GM21423 (cell line): ENCODE measurements at regions not wholly inside any gene's neighbourhood (a gene's known extent, or its start where the extent isn't known, plus 50 kb on each side); places are given as distances from the start of the nearest gene placed in this dataset.
"Not testable (repeated sequence)": the region's sequence is repeated elsewhere in the genome, so short reads cannot be mapped to it uniquely, and the experiment has no call there.

Source experiments
- ATAC-seq: cut with Tn5 transposase; IDR thresholded peaks from one replicate; pipeline ENCODE4 v1.9.1; 2021; ENCODE audit warnings: mild to moderate bottlenecking, moderate library complexity; ENCODE audit not compliant: unreplicated experiment

DNA sequence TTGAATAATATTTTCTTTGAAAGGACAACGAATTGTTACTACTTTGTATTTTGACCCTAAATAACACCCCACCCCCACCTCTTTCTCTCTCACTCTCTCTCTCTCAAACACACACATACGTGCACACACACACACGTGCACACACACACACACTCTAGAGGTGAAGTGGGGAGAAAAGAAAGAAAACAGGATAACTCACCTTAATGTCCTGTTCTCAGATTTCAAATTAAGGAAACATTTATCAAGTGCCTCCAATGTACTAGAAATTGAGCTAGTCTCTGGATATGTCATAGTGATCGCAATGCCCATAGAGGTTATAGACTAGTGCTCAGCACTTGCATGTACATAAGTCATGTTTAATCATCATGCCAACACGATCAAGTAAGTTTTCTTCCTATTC, 1483.6 kb upstream of the SEL1L start:
- ATAC-seq = no peak

DNA sequence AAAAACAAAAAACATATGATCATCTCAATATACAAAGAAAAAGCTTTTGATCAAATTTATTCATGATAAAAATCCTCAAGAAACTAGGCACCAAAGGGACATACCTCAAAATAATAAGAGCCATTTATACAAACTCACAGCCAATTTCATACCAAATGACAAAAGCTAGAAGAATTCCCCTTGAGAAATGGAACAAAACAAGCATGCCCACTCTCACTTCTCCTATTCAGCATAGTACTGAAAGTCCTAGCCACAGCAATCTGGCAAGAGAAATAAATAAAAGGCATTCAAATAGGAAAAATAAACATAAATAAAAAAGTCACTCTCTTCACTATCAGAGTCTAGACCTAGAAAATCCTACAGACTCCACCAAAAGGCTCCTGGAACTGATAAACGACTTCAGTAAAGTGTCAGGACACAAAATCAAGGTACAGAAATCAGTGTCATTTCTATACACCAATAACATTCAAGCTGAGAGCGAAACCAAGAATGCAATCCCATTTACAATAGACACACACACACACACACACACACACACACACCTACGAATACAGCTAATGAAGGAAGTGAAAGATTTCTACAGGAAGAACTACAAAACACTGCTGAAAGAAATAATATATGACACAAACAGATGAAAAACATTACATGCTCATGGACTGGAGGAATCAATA, 1486.2 kb upstream of the SEL1L start:
- no peak for ATAC-seq

DNA sequence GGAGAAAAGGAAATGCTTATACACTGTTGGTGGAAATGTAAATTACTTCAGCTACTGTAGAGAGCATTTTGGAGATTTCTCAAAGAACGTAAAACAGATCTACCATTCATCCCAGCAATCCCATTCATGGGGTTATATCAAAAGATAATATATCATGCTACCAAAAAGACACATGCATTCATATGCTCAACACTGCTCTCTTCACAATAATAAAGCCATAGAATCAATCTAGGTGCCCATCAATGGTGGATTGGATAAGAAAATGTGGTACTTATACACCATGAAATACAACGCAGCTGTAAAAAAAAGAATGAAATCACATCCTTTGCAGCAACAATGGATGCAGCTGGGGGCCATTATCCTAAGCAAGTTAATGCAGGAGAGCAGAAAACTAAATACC, 1487.7 kb upstream of the SEL1L start:
- ATAC-seq = no peak

DNA sequence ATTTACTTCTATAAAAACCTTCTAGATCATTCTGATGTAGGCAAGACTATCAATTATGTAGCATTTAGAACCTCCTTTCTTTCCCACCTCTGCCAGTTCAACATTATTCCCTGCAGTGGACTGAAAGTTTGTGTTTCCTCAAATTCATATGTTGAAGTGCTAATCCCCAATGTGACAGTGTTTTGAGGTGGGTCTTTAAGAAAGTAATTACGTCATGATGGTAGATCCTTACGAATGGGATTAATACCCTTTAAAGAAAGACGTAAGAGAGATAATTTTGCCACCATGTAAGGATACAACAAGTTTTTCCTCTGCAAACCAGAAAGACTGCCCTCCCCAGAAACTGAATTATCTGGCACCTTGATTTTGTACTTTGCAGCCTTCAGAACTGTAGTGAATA, 1489.7 kb upstream of the SEL1L start:
- ATAC-seq = no peak

DNA sequence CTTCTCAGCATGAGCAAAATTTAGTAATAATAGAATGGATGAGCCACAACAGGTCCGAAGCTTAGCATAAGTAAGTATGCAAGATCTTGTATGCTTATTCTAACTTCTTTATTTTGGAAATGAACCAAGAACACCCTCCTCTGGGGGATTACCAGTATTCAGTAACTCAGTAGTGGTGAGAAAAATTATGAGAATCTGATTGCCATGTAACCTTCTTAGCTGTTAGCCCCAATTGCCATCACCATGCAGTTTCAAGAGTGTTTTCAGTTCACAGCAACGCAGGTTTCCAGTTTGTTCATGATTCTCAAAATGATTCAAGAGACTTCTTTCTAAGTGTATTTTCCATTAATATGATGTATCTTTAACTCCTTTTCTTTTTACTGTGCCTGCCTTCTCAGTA, 1507.6 kb upstream of the SEL1L start:
- ATAC-seq = no peak

DNA sequence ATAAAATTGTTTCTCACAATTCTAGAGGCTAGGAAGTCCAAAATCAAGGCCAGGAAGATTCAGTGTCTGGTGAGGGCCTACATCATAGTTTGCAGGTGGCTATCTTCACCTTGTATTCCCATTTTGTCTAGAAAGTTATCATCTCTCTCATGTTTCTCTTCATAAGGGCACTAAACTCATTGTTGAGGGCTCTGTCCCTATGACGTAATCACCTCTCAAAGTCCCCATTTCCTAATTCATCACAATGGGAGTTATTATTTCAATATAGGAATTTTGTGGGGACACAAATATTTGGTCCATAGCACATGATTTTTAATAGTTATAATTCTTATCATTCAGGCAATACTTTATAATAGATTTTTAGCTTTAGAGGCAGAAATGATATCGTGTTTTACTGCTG, 1509.2 kb upstream of the SEL1L start:
- no peak for ATAC-seq

DNA sequence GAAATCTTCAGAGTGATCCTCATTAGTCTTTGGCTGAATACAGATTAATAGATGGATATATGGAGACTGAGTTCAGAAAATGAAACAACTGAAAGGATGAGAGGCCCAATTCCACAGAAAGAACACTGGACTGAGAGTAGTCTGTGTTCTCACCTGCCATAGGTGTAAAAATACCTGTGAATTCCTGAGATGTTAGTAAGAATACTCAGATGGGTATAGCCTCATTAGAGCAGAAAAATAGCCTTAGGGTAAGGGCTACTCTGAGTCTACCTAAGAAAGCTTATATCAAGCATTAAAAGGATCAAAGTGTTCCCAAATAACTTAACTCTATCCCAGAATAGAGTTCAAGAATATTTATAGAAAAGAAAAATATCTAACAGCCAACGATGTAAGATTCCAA, 1510.3 kb upstream of the SEL1L start:
- no peak for ATAC-seq

DNA sequence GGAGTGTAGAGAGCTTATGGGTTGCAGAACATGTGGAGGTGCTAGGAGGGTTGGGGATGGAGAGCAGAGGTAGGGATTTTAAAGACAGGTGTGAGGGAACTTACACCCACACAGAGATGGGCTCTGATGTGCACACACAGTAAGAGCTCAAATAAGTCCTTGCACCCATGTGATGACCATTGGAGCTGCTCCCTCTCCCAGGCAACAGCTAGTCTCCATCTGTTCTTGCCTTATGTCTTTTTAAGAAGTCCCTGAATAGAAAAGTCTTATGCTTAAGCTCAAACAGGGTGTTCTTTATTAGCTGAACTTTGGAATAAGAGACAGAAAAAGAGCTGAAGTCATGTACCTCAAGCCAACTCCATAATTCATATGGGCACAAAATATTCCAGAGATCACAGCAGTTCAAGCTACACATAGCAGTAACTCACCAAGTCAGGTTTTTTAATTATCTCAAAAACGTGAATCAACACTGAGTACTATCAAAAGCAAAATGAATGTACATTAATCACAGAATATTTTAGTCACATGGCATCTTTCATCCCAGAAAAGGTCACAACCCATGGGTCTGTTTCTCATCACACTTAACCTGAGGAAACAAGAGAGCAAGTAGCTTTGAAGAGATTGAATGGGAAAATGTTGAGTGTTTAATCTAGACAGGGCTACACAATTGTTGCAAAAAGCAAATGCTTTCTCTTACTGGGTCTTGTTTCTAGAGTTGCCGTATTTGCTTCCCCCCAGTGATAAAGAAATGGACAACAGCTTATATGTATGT, 1513.6 kb upstream of the SEL1L start:
- no peak for ATAC-seq

DNA sequence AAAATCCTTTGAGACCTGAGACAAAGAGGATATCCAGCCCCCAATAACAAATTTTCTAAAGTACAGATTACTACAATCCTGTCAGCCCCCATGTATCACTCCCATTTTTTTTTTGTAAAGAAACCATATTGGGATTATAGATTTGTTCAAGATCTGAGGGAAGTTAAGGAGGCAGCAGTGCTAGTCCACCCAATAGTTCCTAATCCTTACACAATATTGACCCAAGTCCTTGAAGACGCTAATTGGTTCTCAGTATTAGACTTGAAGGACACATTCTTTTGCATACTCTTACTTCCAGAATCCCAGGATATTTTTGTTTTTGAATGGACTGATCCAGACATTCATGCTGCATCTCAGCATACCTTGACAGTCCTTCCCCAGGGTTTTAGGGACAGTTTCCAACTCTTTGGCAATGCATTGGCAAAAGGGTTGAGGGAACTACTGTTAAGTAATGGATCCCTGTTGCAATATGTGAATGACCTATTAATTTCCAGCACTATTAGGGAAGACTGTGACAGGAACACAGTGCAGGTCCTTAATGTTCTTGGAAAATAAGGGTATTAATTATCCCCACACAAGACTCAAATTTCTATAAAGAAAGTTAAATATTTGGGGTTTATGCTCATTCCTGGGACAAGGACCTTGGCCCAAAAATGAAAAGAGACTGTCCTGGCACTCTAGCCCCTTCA, 1519.5 kb upstream of the SEL1L start:
- ATAC-seq = no peak

DNA sequence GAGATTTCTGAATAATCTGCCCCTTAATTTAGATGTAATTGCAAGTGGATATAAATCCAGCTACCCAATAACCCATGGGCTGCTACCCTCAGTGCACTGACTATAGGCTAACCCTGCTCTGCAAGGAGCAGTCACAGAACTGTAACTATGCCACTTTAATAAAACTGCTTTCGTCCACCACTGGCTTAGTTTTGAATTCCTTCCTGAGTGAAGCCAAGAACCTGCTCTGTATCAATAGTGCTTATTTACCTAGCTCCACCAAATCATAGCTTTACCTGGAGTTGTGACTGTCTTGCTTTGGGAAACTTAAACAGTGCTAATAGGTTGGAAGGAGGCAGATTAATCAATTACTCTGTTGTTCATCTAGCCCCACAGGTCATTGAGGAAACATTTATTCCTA, 1524.4 kb upstream of the SEL1L start:
- ATAC-seq = no peak

DNA sequence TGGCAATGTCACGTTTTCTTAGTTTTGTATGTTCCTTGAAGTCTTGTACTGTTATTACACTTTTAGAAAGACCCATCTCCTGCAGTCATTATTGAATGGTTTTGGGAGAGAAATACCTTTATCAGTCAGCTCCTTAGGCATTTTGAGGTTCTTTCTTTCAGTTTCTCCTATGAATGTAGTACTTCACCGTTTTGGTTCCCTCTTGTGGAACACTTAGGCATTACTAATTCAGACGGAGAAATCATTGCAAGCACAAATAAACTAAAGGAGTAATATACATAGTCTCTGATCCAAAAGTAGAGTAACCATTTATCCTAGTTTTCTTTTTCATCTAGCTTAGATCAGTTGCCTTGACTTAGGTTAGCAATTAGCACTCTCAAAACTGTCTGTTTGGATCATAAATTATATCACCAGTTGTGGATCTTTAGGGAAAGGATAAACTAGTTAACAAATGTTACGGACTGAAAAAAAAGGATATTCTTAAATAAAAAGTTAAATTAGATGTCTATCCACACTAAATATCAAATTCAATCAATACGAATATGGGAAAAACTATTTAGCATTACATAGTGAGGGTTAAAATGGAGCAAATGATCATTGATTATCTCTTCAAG, 1538.3 kb upstream of the SEL1L start:
- peak; percentile 77 for ATAC-seq

DNA sequence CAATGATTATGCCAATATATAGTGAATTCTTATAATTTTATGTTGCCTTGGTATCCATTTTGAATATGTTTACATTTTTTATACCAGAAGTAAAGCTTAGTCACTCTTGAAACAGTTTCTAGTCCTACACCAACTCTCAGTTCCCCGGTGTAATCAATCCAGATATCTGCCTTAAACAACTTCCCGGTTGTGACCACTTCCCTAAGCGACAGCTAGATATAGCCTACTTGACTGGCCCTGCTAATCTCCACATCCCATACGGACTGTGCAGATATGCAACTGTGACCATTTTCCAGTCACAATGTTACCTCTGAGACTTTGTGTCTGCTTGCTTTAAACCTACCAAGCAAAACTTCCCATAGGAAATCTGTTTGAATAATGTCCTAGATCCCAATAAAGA, 1551.5 kb upstream of the SEL1L start:
- ATAC-seq = no peak

DNA sequence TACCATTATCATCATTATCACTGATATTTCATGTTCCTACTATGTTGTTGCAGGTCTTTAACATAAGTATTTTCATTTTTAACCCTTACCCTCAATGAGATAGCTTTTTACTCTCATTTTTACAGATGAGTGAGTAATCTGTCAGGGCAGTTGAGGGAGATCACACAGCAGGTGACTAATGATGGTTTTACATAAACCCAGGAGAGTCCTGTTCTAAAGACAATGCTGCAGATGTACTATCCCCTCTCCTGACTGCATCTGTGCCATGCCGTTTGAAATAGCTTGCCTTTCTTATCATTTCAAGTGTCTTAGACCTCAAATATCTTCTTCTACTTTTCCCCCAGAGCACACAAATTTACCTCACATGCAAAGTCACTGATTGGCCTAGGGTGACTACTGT, 1552.1 kb upstream of the SEL1L start:
- ATAC-seq = no peak

DNA sequence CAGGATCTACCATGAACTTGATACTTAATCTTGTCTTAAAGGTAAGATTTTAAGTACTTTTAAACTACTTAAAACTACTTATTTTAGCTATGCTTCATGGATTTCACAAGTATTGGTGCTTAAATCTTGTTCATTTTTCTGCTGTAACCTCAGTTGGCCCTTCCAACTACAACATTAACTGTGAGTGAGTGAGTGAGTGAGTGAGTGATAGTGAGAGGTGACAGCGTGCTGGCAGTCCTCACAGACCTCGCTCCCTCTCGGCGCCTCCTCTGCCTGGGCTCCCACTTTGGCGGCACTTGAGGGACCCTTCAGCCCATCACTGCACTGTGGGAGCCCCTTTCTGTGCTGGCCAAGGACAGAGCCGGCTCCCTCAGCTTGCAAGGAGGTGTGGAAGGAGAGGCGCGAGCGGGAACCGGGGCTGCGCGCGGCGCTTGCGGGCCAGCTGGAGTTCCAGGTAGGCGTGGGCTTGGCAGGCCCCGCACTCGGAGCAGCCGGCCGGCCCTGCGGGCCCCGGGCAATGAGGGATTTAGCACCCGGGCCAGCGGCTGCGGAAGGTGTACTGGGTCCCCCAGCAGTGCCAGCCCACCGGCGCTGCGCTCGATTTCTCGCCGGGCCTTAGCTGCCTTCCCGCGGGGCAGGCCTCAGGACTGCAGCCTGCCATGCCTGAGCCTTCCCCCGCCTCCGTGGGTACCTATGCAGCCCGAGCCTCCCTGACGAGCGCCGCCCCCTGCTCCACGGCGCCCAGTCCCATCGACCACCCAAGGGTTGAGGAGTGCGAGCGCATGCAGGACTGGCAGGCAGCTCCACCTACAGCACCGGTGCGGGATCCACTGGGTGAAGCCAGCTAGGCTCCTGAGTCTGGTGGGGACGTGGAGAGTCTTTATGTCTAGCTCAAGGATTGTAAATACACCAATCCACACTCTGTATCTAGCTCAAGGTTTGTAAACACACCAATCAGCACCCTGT, 1558.6 kb upstream of the SEL1L start:
- ATAC-seq = not testable (repeated sequence)

DNA sequence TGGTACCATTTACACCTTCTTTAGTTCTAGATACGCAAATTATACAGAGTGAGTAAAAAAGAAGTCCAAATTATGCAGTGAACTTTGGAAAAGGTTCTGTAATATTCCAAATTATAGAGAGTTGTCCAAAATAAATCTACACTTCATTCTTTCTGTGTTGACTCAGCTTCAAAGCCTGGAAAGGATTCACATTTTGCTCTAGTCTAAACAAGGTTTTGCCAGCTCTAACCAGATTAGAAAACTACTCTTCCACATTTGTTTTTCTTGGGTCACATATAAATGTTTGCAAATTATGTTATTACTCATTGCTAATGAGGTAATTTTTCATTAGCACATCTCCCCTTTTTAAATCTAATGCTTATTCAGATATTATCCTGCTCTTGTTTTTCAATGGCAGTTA, 1562.4 kb upstream of the SEL1L start:
- ATAC-seq = no peak

DNA sequence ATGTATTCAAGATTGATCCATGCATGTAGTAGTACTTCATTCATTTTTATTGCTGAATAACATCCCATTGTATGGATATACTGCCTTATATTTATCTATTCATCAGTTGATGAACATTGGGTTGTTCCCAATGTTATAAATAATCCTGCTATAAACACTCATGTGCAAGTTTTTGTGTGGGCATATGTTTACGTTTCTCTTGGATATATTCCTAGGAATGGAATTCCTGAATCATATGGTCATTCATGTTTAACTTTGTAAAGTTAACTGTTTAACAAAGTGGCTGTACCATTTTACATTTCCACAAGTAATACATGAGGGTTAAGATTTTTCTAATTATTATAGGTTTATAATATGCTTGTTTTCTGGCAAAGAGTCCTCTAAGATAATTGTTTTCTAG, 1568.2 kb upstream of the SEL1L start:
- ATAC-seq = no peak

DNA sequence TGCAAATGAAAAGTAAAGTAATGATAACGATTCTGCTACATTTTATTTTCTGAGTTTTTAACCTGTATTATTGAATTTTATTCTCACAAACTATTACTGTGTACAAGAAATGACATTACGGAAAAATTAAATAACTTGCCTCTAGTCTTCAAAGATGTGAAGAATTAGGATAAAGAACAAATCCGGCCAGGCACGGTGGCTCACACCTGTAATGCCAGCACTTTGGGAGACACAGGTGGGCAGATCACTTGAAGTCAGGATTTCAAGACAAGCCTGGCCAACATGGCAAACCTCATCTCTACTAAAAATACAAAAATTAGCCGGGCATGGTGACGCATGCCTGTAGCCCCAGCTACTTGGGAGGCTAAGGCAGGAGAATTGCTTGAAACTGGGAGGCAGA, 1584.4 kb upstream of the SEL1L start:
- no peak for ATAC-seq

DNA sequence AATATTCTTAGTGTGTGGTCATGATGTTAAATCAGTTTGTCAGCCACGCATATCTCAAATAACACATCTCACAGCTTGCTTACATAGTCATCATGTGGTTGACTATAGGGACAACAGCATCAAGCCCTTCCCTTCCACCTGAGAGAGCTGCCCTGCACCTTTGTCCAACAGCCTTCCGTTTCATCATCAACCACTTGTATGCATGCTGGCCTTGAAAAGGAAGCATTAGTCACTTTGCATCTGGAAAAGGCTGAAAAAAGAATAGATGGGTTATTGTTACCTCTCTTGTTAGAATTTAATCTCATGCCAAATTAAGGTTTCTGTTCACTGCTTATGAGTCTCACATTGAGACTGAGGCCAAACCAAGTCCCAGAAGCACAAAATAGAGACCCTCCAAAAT, 1586.5 kb upstream of the SEL1L start:
- no peak for ATAC-seq

DNA sequence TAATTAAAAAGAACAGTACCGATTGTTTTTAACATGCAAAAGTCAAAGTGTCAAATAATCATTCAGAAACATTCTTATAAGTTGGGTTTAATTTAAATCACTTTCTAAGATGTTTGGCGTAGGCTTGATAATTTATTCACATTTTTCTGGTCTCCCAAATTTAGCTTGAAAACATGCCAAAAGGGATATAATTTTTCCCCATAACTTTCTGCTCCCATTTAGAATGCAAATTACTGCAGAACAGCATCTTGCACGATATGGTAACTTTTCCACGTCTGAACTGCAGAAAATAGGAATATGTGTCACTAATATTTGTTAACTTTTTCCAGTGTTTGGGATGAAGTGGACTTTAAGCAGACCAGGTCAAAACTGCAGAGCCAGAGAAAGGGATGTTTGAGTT, 1592.4 kb upstream of the SEL1L start:
- ATAC-seq = no peak

DNA sequence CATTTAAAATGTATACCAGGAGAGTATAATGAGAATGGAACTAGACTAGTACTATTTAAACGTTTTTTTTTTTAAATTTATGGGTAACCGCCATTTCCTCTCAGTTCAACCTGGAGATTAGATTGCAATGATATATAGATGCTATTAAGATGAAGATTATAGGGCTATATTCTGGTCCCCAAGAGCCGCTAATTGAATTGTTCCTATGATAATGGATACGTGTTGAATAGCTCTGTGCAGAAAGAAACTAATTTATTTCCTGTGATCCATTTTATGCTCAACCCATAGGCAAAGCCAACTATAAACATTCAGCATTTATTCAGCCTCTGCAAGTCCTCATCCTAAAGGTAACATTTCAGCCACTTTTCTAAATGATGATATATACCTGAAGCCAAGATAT, 1595.1 kb upstream of the SEL1L start:
- no peak for ATAC-seq

DNA sequence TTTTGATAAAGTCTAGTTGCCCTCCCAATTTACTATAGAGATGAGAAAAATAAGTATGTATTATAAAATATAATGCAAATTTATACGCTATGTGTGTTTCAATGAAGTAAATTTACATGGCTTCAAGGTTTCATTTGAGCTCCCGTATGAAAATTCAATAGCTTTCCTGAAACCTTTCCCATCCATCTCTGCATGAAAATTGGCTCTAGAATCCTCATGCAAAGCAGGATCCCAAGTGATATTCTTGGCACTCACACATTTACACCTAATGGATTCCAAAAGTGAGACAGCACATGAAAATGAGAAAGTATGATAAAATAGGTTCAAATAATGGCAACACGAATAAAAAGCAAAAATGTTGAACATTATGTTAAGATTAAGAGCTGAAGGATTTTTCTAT, 1595.8 kb upstream of the SEL1L start:
- no peak for ATAC-seq
